ENCODE measurements at regions not wholly inside any gene's neighbourhood (a gene's known extent, or its start where the extent isn't known, plus 50 kb on each side); places are given as distances from the start of the nearest gene placed in this dataset.

DNA sequence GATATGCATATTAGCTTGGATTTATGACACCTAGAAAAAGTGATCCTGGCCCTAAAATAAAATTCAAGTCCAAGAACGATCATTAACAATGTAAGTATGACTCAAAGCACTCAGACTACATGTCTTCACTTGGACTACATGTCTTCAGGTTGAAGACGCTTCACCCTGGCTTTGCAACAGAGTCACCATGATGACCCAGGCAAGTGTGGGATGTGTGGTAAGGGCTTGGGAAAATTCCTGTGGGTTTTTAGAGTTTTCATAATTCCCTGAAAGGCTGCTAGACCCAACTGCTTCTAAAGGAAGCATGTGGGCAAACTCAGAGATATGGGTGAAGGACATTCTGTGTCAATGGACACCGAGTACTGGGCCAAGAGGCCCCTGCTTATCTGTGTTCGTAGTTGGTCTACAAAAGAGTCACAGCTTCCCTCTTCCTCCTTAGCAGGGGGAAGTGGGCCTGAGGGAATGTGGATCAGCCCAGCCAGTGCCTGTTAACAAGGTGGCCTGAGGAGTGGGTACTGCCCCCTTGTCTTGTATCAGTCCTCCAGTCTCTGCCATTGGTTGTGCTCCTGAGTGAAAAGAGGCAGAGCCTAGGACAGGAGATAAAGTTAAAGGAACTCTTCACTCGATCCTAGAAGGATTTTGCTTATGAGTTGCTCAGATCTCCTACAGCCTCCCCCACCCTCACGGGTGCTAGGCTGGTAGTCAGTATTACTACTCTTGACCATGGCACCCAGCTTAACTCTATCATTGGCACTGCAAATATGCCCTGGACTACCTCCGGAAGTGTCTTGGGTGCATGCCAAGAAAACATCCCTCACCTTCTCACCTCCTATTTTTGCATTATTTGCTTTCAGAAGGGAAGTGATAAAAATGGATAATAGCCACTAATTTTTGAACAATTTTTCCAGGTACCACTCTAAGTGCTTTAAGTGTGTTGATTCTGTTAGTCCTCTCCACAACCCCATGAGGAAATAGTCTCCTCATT lies 406.3 kb downstream of the COG6 start:
- DNase-seq (ENCODE audit: low read depth): no peak
- no peak overlapping the region for H3K4me3 ChIP-seq (ENCODE audit: low read depth, low read length)

DNA sequence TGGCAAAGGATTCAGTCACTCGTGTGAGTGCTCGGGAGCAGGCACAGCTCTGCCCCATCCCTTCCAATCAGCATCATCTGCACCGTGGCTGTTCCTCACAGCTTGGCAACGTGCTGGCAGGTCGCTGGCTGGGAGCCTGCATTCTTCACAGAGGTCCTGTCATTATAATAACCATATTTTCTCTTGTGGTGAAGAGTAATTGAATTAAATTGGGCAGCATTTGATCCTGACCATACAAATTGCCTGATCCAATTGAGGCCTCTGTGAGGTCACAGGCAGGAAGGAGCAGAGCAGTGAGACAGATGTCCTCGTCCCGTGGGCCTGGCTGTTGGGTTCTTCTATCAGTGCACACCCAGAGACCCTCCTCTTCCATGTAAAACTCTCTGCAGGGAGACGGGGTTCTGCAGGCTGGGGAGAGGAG lies 407.8 kb downstream of the COG6 start:
- DNase-seq (ENCODE audit: low read depth): no peak
- TF ChIP-seq CTCF (IDR thresholded peaks at IDR 0.05; ENCODE audit: insufficient read depth, low read depth, low read length, missing control alignments): no peak
- no peak overlapping the region for H3K4me3 ChIP-seq (ENCODE audit: low read depth, low read length)

More for the DNA sequence above, 406.3 kb downstream of the COG6 start:
- TF ChIP-seq CTCF (IDR thresholded peaks at IDR 0.05; ENCODE audit: insufficient read depth, low read depth, low read length, missing control alignments): no peak

DNA sequence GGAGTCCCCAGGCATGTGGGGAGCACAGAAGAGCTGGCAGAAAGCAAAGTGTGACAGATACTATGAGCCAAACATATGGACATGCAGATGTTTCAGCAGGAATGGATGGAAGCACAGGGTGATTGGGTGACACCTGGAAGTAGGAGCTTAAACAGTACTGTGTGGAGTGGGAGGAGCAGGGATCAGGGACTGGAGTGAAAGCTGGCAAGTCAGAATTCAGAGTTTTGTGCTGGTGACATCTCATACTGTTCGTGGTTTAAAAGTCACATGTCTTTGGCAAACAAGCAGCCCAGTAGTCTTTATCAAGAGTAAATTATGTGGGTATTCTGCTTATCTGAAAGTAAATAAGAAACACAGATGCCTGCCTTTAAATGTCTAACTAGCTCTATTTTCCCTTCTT lies 408.2 kb downstream of the COG6 start:
- DNase-seq (ENCODE audit: low read depth): no peak
- TF ChIP-seq CTCF (IDR thresholded peaks at IDR 0.05; ENCODE audit: insufficient read depth, low read depth, low read length, missing control alignments): no peak
- no peak overlapping the region for H3K4me3 ChIP-seq (ENCODE audit: low read depth, low read length)

GRCh38 chr13:40064154-40065097 lies 409.0 kb downstream of the COG6 start:
- H3K4me3 ChIP-seq (ENCODE audit: low read depth, low read length): no peak overlapping the region
- DNase-seq (ENCODE audit: low read depth): no peak
- no peak for TF ChIP-seq CTCF (IDR thresholded peaks at IDR 0.05; ENCODE audit: insufficient read depth, low read depth, low read length, missing control alignments)

GRCh38 chr13:40069173-40070044 lies 413.9 kb downstream of the COG6 start:
- no peak overlapping the region for H3K4me3 ChIP-seq (ENCODE audit: low read depth, low read length)
- DNase-seq (ENCODE audit: low read depth): peak; percentile 79
- TF ChIP-seq CTCF (IDR thresholded peaks at IDR 0.05; ENCODE audit: insufficient read depth, low read depth, low read length, missing control alignments): peak; percentile 77

DNA sequence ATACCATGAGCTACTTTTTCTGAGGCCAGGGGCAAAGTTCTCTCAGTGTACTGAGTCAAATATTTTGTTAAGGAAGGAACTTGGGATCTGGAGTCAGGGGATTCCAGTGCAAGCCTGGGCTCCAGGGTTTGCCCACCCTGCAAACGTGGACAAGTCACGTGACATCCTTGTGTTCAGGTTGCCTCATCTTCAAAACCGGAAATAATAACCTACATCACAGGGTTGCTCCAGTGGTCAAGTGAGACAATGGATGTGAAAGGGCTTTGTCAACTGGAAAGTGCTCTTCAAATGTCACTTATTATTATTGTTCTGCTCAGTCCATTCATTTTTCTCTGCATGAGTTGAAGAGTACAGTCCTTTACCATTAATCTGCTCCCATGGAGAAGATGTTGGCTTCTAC lies 414.9 kb downstream of the COG6 start:
- no peak for TF ChIP-seq CTCF (IDR thresholded peaks at IDR 0.05; ENCODE audit: insufficient read depth, low read depth, low read length, missing control alignments)
- DNase-seq (ENCODE audit: low read depth): no peak
- no peak overlapping the region for H3K4me3 ChIP-seq (ENCODE audit: low read depth, low read length)
